H1 (cell line): ENCODE measurements at regions not wholly inside any gene's neighbourhood (a gene's known extent, or its start where the extent isn't known, plus 50 kb on each side); places are given as distances from the start of the nearest gene placed in this dataset.

ENCODE experiments used
- CTCF ChIA-PET: fragments of 300-600 bp; sonication (Branson Sonifier 250); formaldehyde crosslinking; loops from one replicate; lab custom pipeline; 2021; ENCODE audit not compliant: partially characterized antibody; lab: Charles Lee
- POLR2A ChIA-PET: fragments of 300-600 bp; sonication (Branson Sonifier 250); formaldehyde crosslinking; loops from one replicate; lab custom pipeline; 2021; ENCODE audit warnings: inconsistent platforms; ENCODE audit not compliant: partially characterized antibody; lab: Charles Lee
- DNase-seq, 2 experiments: peaks; one replicate each; pipeline versions ENCODE4 v3.0.0 to v3.0.0-alpha.2; 2010 to 2022; ENCODE audit warnings: low spot score in 2 of 2, low read depth in 1 of 2, mixed read lengths in 1 of 2
- FAIRE-seq: peaks from 2 replicates; lab custom pipeline; 2011; peaks lifted over from hg19 to GRCh38; lab: Jason Lieb, UNC
- H2AFZ ChIP-seq: 2 replicates; pipeline ENCODE4 v1.8.1; 2012; ENCODE audit warnings: low read length, inconsistent platforms
- H2AK5ac ChIP-seq: 2 replicates; pipeline ENCODE4 v1.6.1; 2013; ENCODE audit warnings: low read depth, low read length
- H2BK120ac ChIP-seq: replicated peaks from 2 replicates; pipeline ENCODE3; 2013; ENCODE audit warnings: low read depth, low read length, inconsistent platforms
- H2BK12ac ChIP-seq: 2 replicates; pipeline ENCODE4 v1.6.1; 2013; ENCODE audit warnings: low read depth, low read length
- H2BK15ac ChIP-seq: 2 replicates; pipeline ENCODE4 v1.6.1; 2013; ENCODE audit warnings: low read length
- H2BK20ac ChIP-seq: 2 replicates; pipeline ENCODE4 v1.6.1; 2013; ENCODE audit warnings: low read length
- H2BK5ac ChIP-seq: 2 replicates; pipeline ENCODE4 v1.6.1; 2013; ENCODE audit warnings: low read depth, low read length
- H3K14ac ChIP-seq: 2 replicates; pipeline ENCODE4 v1.6.1; 2013; ENCODE audit warnings: inconsistent platforms; ENCODE audit not compliant: insufficient read length
- H3K18ac ChIP-seq: 2 replicates; pipeline ENCODE4 v1.6.1; 2013; ENCODE audit warnings: low read length; ENCODE audit errors: extremely low read depth
- H3K23ac ChIP-seq: 2 replicates; pipeline ENCODE4 v1.6.1; 2013; ENCODE audit warnings: inconsistent platforms; ENCODE audit not compliant: insufficient read length
- H3K23me2 ChIP-seq: 2 replicates; pipeline ENCODE4 v1.6.1; 2013; ENCODE audit warnings: low read depth, low read length
- H3K27ac ChIP-seq: 2 replicates; pipeline ENCODE4 v1.6.1; 2011; ENCODE audit warnings: low read depth, low read length, inconsistent platforms
- H3K27me3 ChIP-seq, 4 experiments: replicated peaks in 1 of 4; 1 replicate in 1 of 4; 2 replicates in 3 of 4; pipeline versions ENCODE4 v1.6.1 to v1.8.1; 2011 to 2013; ENCODE audit warnings: low read length in 3 of 4, mild to moderate bottlenecking in 3 of 4, inconsistent platforms in 2 of 4, mixed read lengths in 2 of 4, moderate library complexity in 1 of 4; ENCODE audit not compliant: control insufficient read depth in 3 of 4, insufficient read depth in 3 of 4; ENCODE audit errors: extremely low read depth in 1 of 4
- H3K36me3 ChIP-seq, 4 experiments: 2 replicates each; pipeline versions ENCODE4 v1.6.1 to v1.8.1; 2011 to 2013; ENCODE audit warnings: mild to moderate bottlenecking in 4 of 4, low read length in 3 of 4, moderate library complexity in 2 of 4, control low read depth in 1 of 4, inconsistent platforms in 1 of 4; ENCODE audit not compliant: insufficient read depth in 4 of 4, control insufficient read depth in 2 of 4
- H3K4ac ChIP-seq: replicated peaks from 2 replicates; pipeline ENCODE3; 2013; ENCODE audit warnings: low read length, low read depth, mixed read lengths, inconsistent platforms; ENCODE audit not compliant: insufficient read length
- H3K4me1 ChIP-seq, 4 experiments: replicated peaks in 1 of 4; 1 replicate in 1 of 4; 2 replicates in 3 of 4; pipeline versions ENCODE4 v1.6.1 to v1.8.1; 2011 to 2013; ENCODE audit warnings: low read length in 3 of 4, inconsistent platforms in 2 of 4, mixed read lengths in 1 of 4; ENCODE audit not compliant: insufficient read depth in 4 of 4, control insufficient read depth in 3 of 4
- H3K4me2 ChIP-seq, 2 experiments: 2 replicates each; pipeline versions ENCODE4 v1.6.1 to v1.8.1; 2011 to 2013; ENCODE audit warnings: low read depth in 2 of 2, low read length in 2 of 2, control low read depth in 1 of 2, inconsistent platforms in 1 of 2, mild to moderate bottlenecking in 1 of 2; ENCODE audit not compliant: insufficient read depth in 1 of 2
- H3K4me3 ChIP-seq, 4 experiments: fragments of 200-600, 300-600 bp in 1 of 4; sonication (generic), shearing (Covaris generic), sonication (Bioruptor Twin) in 1 of 4; 2 replicates each; pipeline versions ENCODE4 v1.5.1 to v1.8.1; 2011 to 2016; ENCODE audit warnings: low read length in 4 of 4, low read depth in 3 of 4, control low read depth in 2 of 4, inconsistent platforms in 2 of 4, mild to moderate bottlenecking in 2 of 4, mixed read lengths in 1 of 4, moderate library complexity in 1 of 4; ENCODE audit not compliant: insufficient read depth in 2 of 4; ENCODE audit errors: extremely low read depth in 1 of 4
- H3K56ac ChIP-seq: replicated peaks from 2 replicates; pipeline ENCODE3; 2013; ENCODE audit warnings: low read depth, mild to moderate bottlenecking, mixed read lengths, low read length, inconsistent platforms; ENCODE audit not compliant: insufficient read length
- H3K79me1 ChIP-seq: 2 replicates; pipeline ENCODE4 v1.6.1; 2013; ENCODE audit warnings: low read depth, low read length, control low read depth
- H3K79me2 ChIP-seq, 2 experiments: 2 replicates each; pipeline versions ENCODE4 v1.6.1 to v1.8.1; 2012 to 2013; ENCODE audit warnings: low read length in 2 of 2, mild to moderate bottlenecking in 2 of 2, inconsistent platforms in 1 of 2; ENCODE audit not compliant: insufficient read depth in 2 of 2, control insufficient read depth in 1 of 2
- H3K9ac ChIP-seq, 4 experiments: replicated peaks in 1 of 4; 1 replicate in 1 of 4; 2 replicates in 3 of 4; pipeline versions ENCODE4 v1.6.1 to v1.8.1; 2011 to 2013; ENCODE audit warnings: low read depth in 3 of 4, low read length in 3 of 4, control low read depth in 2 of 4, mild to moderate bottlenecking in 2 of 4, moderate library complexity in 2 of 4, inconsistent platforms in 1 of 4; ENCODE audit errors: extremely low read depth in 1 of 4
- H3K9me3 ChIP-seq, 2 experiments: 2 replicates each; pipeline versions ENCODE4 v1.6.1 to v1.8.1; 2012 to 2013; ENCODE audit warnings: mild to moderate bottlenecking in 2 of 2, moderate library complexity in 2 of 2, control low read depth in 1 of 2, inconsistent platforms in 1 of 2, low read depth in 1 of 2, low read length in 1 of 2, mixed read lengths in 1 of 2; ENCODE audit not compliant: insufficient read depth in 2 of 2
- H4K20me1 ChIP-seq, 2 experiments: replicated peaks in 1 of 2; 2 replicates each; pipeline versions ENCODE3 to v1.8.1; 2011 to 2013; ENCODE audit warnings: inconsistent platforms in 2 of 2, low read length in 2 of 2, mild to moderate bottlenecking in 1 of 2; ENCODE audit not compliant: insufficient read depth in 2 of 2, control insufficient read depth in 1 of 2
- H4K5ac ChIP-seq: 2 replicates; pipeline ENCODE4 v1.6.1; 2013; ENCODE audit warnings: low read length, low read depth, mixed read lengths, inconsistent platforms; ENCODE audit not compliant: insufficient read length
- H4K8ac ChIP-seq: 2 replicates; pipeline ENCODE4 v1.8.0; 2013; ENCODE audit warnings: mild to moderate bottlenecking, moderate library complexity, low read length, inconsistent platforms; ENCODE audit not compliant: insufficient read depth; ENCODE audit errors: extremely low read depth
- H4K91ac ChIP-seq: replicated peaks from 2 replicates; pipeline ENCODE3; 2013; ENCODE audit warnings: low read length, mixed read lengths, inconsistent platforms; ENCODE audit not compliant: insufficient read length
- SIX5 ChIP-seq: IDR thresholded peaks from 2 replicates; pipeline ENCODE4 v1.6.1; 2011; ENCODE audit warnings: mild to moderate bottlenecking, low read depth, low read length
- WGBS, 2 experiments: shearing (Covaris generic) in 1 of 2; methylation state at CpG; one replicate each; pipeline versions ENCODE4 v1.1.6 to v1.1.7; 2013 to 2015; ENCODE audit warnings: low lambda C conversion rate in 2 of 2, mixed read lengths in 2 of 2, inconsistent platforms in 1 of 2, low coverage in 1 of 2, missing lambda C conversion rate in 1 of 2; ENCODE audit not compliant: insufficient replicate concordance in 2 of 2, insufficient coverage in 1 of 2, insufficient read length in 1 of 2; ENCODE audit errors: extremely low coverage in 1 of 2, missing lambda C conversion rate in 1 of 2; 5-methylcytosine and 5-hydroxymethylcytosine counted together

DNA sequence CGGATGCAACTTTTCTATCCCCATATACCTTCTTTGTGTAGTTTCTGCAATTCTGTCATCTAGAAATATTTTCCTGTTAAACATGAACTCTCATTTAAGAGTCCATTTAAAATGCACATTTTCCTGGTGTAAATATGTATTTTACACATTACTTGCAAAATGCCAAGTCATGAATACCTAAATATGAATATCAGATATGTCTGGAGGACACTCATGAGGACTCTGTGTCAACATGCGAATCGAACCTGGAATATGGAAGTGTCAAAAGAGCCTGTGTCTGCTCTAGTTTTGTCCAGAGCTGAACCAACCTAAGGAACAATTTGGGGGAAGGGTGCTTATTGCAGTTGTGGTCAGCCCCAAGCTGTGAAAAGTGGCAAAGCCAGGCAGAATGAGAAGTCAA lies 163.7 kb upstream of the CELF2 start:
- Histone ChIP-seq H2BK5ac (no peak overlapping the region), H3K23me2 (no peaks in the 10 kb centered on the region), H3K27ac (no peak overlapping the region), H2BK120ac (no peak overlapping the region), H3K23ac (no peak overlapping the region), H3K4ac (no peak overlapping the region), H2AFZ (no peak overlapping the region), H3K56ac (no peak overlapping the region), H3K4me2 (no peak overlapping the region), H3K4me1 (no peaks in the 10 kb centered on the region), H3K27me3 (0 out of 7 replicates have a peak, but pooled peaks cover 0 to 2% (median 0%) of the 10 kb centered on the region in 4 experiments), H2BK15ac (no peak overlapping the region), H4K20me1 (no peaks in the 10 kb centered on the region), H3K79me1 (no peaks in the 10 kb centered on the region), H3K9me3 (no peaks in the 10 kb centered on the region), H4K8ac (no peak overlapping the region), H4K91ac (no peak overlapping the region), H4K5ac (no peak overlapping the region), H3K14ac (no peak overlapping the region), H3K18ac (no peak overlapping the region), H2BK20ac (no peak overlapping the region), H3K9ac (no peak overlapping the region), H3K36me3 (no peaks in the 10 kb centered on the region), H2AK5ac (no peak overlapping the region), H3K4me3 (no peak overlapping the region), H3K79me2 (no peaks in the 10 kb centered on the region), H2BK12ac (no peak overlapping the region)
- no peak for DNase-seq
- WGBS, 2 experiments, result 95% methylated on average over 3 of the region's 3 CpGs; no CpG with 5 or more reads in 1 of the 2 experiments
- FAIRE-seq, result no peak
- ChIA-PET POLR2A (no interaction called here), CTCF (interaction anchor here (0.9 kb wide), 1 partner anchor 10 kb away, joined by 3 read pairs; no protein-coding TSS in a partner anchor)
- TF ChIP-seq SIX5, result no peak
